OCI-LY7 (cell line): ENCODE measurements at regions not wholly inside any gene's neighbourhood (a gene's known extent, or its start where the extent isn't known, plus 50 kb on each side); places are given as distances from the start of the nearest gene placed in this dataset.

Experiments
- EZH2phosphoT487 ChIP-seq: fragments of 200-600 bp; sonication (generic); IDR thresholded peaks from 2 replicates; pipeline ENCODE4 v1.6.1; 2018; ENCODE audit warnings: low read depth, borderline replicate concordance, mild to moderate bottlenecking, mixed run types, antibody characterized with exemption, low read length, moderate library complexity, mixed read lengths
- TF ChIP-seq, protein P1 (sequence below): fragments of 200-600 bp; sonication (generic); conservative IDR thresholded peaks from 2 replicates; pipeline ENCODE4 v1.5.1; 2014; ENCODE audit warnings: mild to moderate bottlenecking, antibody characterized with exemption, low read length, moderate library complexity, mixed read lengths

DNA sequence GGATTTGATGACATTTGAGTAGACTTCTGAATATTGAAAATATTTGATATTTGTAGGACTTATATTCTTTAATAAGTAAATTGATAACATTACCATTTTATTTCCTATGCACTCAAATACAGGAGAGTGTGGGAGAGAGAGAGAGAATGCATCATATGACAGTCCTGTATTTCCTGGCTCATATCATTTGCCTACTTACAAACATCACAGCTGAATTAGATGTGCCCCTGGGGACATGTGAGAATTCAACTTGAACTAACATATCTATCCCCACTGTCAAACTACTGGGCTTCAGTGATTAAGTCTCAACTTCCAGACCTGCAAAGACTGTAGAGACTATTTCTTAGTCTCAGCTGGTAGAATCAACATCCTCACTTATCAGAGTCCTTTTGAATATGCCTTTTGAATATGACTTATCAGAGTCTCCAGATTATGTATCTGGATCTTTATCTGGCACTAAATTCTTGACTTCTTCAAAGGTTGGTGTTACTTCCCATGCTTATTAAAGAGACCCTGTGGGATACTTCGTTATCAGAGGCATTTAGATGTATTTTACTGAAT is 75.5 kb downstream of the PABPC4L start:
- TF ChIP-seq, protein P1, sequence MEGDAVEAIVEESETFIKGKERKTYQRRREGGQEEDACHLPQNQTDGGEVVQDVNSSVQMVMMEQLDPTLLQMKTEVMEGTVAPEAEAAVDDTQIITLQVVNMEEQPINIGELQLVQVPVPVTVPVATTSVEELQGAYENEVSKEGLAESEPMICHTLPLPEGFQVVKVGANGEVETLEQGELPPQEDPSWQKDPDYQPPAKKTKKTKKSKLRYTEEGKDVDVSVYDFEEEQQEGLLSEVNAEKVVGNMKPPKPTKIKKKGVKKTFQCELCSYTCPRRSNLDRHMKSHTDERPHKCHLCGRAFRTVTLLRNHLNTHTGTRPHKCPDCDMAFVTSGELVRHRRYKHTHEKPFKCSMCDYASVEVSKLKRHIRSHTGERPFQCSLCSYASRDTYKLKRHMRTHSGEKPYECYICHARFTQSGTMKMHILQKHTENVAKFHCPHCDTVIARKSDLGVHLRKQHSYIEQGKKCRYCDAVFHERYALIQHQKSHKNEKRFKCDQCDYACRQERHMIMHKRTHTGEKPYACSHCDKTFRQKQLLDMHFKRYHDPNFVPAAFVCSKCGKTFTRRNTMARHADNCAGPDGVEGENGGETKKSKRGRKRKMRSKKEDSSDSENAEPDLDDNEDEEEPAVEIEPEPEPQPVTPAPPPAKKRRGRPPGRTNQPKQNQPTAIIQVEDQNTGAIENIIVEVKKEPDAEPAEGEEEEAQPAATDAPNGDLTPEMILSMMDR = no peak
- TF ChIP-seq EZH2phosphoT487 = no peak
